ENCODE measurements at regions not wholly inside any gene's neighbourhood (a gene's known extent, or its start where the extent isn't known, plus 50 kb on each side); places are given as distances from the start of the nearest gene placed in this dataset.

- TF ChIP-seq EP300 (IDR thresholded peaks at IDR 0.05; ENCODE audit: low read depth) (no peak), POLR2AphosphoS5 (IDR thresholded peaks at IDR 0.05) (no peak), CTCF (IDR thresholded peaks at IDR 0.05) (no peak), POLR2A (IDR thresholded peaks at IDR 0.05) (no peak)
- H3K36me3 ChIP-seq: no peaks in the 10 kb centered on the region
- intact Hi-C loops (cut with DNase I; ENCODE audit: low total_unique reads): no loop called here
- no peak overlapping the region for H3K27ac ChIP-seq
- in situ Hi-C loops (cut with MboI; ENCODE audit: low pct_ligation_motif_present in 1 of 4, low pct_unique_long_range_greater_than_20kb in 1 of 4, low sequenced_read_pairs in 3 of 4): no loop called here
- no peaks in the 10 kb centered on the region for H3K4me1 ChIP-seq
- H3K9me3 ChIP-seq: no peaks in the 10 kb centered on the region
- 48 to 82% methylated on average over 2 of the region's 2 CpGs for WGBS, 2 donors (ENCODE audit: low coverage in 1 of 2)
- H3K27me3 ChIP-seq: no peaks in the 10 kb centered on the region
- no peak overlapping the region for H3K4me3 ChIP-seq
- DNase-seq: no peak
Measured at GRCh38 chr9:24828687-24829086, 283.0 kb upstream of the IZUMO3 start.

GRCh38 chr9:24824607-24825006 is 278.9 kb upstream of the IZUMO3 start:
- Histone ChIP-seq H3K9me3 (no peaks in the 10 kb centered on the region), H3K36me3 (no peaks in the 10 kb centered on the region), H3K27ac (no peak overlapping the region), H3K27me3 (no peaks in the 10 kb centered on the region), H3K4me1 (no peaks in the 10 kb centered on the region), H3K4me3 (no peak overlapping the region)
- no peak for DNase-seq
- no peak for TF ChIP-seq CTCF (IDR thresholded peaks at IDR 0.05)
- no peak for TF ChIP-seq POLR2AphosphoS5 (IDR thresholded peaks at IDR 0.05)
- no peak for TF ChIP-seq POLR2A (IDR thresholded peaks at IDR 0.05)
- TF ChIP-seq EP300 (IDR thresholded peaks at IDR 0.05; ENCODE audit: low read depth): no peak
- intact Hi-C loops (cut with DNase I; ENCODE audit: low total_unique reads): no loop called here
- in situ Hi-C loops (cut with MboI; ENCODE audit: low pct_ligation_motif_present in 1 of 4, low pct_unique_long_range_greater_than_20kb in 1 of 4, low sequenced_read_pairs in 3 of 4): no loop called here

GRCh38 chr9:24820196-24820595 is 274.5 kb upstream of the IZUMO3 start:
- H3K27me3 ChIP-seq: no peaks in the 10 kb centered on the region
- in situ Hi-C loops (cut with MboI; ENCODE audit: low pct_ligation_motif_present in 1 of 4, low pct_unique_long_range_greater_than_20kb in 1 of 4, low sequenced_read_pairs in 3 of 4): no loop called here
- H3K36me3 ChIP-seq: no peaks in the 10 kb centered on the region
- H3K4me3 ChIP-seq: no peak overlapping the region
- H3K9me3 ChIP-seq: no peaks in the 10 kb centered on the region
- WGBS, 2 donors (ENCODE audit: low coverage in 1 of 2): 8 to 11% methylated on average over 1 of the region's 1 CpG
- H3K27ac ChIP-seq: no peak overlapping the region
- intact Hi-C loops (cut with DNase I; ENCODE audit: low total_unique reads): no loop called here
- H3K4me1 ChIP-seq: no peaks in the 10 kb centered on the region
- no peak for TF ChIP-seq POLR2A (IDR thresholded peaks at IDR 0.05)
- no peak for TF ChIP-seq EP300 (IDR thresholded peaks at IDR 0.05; ENCODE audit: low read depth)
- TF ChIP-seq POLR2AphosphoS5 (IDR thresholded peaks at IDR 0.05): no peak
- TF ChIP-seq CTCF (IDR thresholded peaks at IDR 0.05): no peak
- no peak for DNase-seq

- H3K9me3 ChIP-seq: no peaks in the 10 kb centered on the region
- no peaks in the 10 kb centered on the region for H3K27me3 ChIP-seq
- 72 to 86% methylated on average over 2 of the region's 2 CpGs for WGBS, 2 donors (ENCODE audit: low coverage in 1 of 2)
- no peaks in the 10 kb centered on the region for H3K4me1 ChIP-seq
- in situ Hi-C loops (cut with MboI; ENCODE audit: low pct_ligation_motif_present in 1 of 4, low pct_unique_long_range_greater_than_20kb in 1 of 4, low sequenced_read_pairs in 3 of 4): no loop called here
- no peak overlapping the region for H3K4me3 ChIP-seq
- intact Hi-C loops (cut with DNase I; ENCODE audit: low total_unique reads): no loop called here
- TF ChIP-seq CTCF (IDR thresholded peaks at IDR 0.05): no peak
- no peak for TF ChIP-seq POLR2AphosphoS5 (IDR thresholded peaks at IDR 0.05)
- TF ChIP-seq POLR2A (IDR thresholded peaks at IDR 0.05): no peak
- no peak for TF ChIP-seq EP300 (IDR thresholded peaks at IDR 0.05; ENCODE audit: low read depth)
- DNase-seq: no peak
- no peaks in the 10 kb centered on the region for H3K36me3 ChIP-seq
- no peak overlapping the region for H3K27ac ChIP-seq
Measured at GRCh38 chr9:24817756-24818155, 272.1 kb upstream of the IZUMO3 start.

Data from transverse colon (tissue), 4 donors.